Fibroblast of lung (primary cell): ENCODE measurements at regions not wholly inside any gene's neighbourhood (a gene's known extent, or its start where the extent isn't known, plus 50 kb on each side); places are given as distances from the start of the nearest gene placed in this dataset.

Source experiments
- DNase-seq, 2 donors: peaks; one replicate each; pipeline versions ENCODE4 v3.0.0 to v3.0.0-alpha.2; 2010; ENCODE audit warnings: low read depth in 2 of 2
- H2AFZ ChIP-seq: 2 replicates; pipeline ENCODE4 v1.5.1; 2012; ENCODE audit warnings: low read length, control low read depth, inconsistent platforms
- H3K27ac ChIP-seq: 2 replicates; pipeline ENCODE4 v1.5.1; 2011; ENCODE audit warnings: low read length, control low read depth; ENCODE audit not compliant: insufficient read depth
- H3K27me3 ChIP-seq: 2 replicates; pipeline ENCODE4 v1.5.1; 2011; ENCODE audit warnings: mild to moderate bottlenecking, low read length; ENCODE audit not compliant: control insufficient read depth, insufficient read depth
- H3K36me3 ChIP-seq: 2 replicates; pipeline ENCODE4 v1.5.1; 2011; ENCODE audit warnings: low read length; ENCODE audit not compliant: control insufficient read depth, insufficient read depth
- H3K4me1 ChIP-seq: 2 replicates; pipeline ENCODE4 v1.5.1; 2011; ENCODE audit warnings: low read length; ENCODE audit not compliant: control insufficient read depth, insufficient read depth; ENCODE audit errors: extremely low read depth
- H3K4me2 ChIP-seq: 2 replicates; pipeline ENCODE4 v1.5.1; 2011; ENCODE audit warnings: low read length, control low read depth; ENCODE audit not compliant: insufficient read depth; ENCODE audit errors: extremely low read depth
- H3K4me3 ChIP-seq, 4 experiments: fragments of 200-600 bp in 1 of 4; sonication (generic) in 1 of 4; replicated peaks in 1 of 4; 2 replicates each; pipeline ENCODE4 v1.5.1; 2011 to 2016; ENCODE audit warnings: low read length in 4 of 4, low read depth in 3 of 4, mild to moderate bottlenecking in 3 of 4, control low read depth in 2 of 4, inconsistent platforms in 1 of 4, mixed read lengths in 1 of 4; ENCODE audit not compliant: insufficient read depth in 1 of 4; ENCODE audit errors: control extremely low read depth in 1 of 4
- H3K79me2 ChIP-seq: 2 replicates; pipeline ENCODE4 v1.5.1; 2012; ENCODE audit warnings: mild to moderate bottlenecking, low read length, inconsistent platforms; ENCODE audit not compliant: control insufficient read depth, insufficient read depth
- H3K9ac ChIP-seq: 2 replicates; pipeline ENCODE4 v1.5.1; 2011; ENCODE audit warnings: mild to moderate bottlenecking, low read length, control low read depth; ENCODE audit not compliant: insufficient read depth
- H3K9me3 ChIP-seq: 2 replicates; pipeline ENCODE4 v1.5.1; 2012; ENCODE audit warnings: low read depth, low read length; ENCODE audit not compliant: control insufficient read depth, insufficient read depth
- H4K20me1 ChIP-seq: 2 replicates; pipeline ENCODE4 v1.5.1; 2011; ENCODE audit warnings: low read length; ENCODE audit not compliant: control insufficient read depth, insufficient read depth; ENCODE audit errors: extremely low read depth
- EZH2 ChIP-seq: IDR thresholded peaks from 2 replicates; pipeline ENCODE4 v1.5.1; 2012; ENCODE audit warnings: low read length, control low read depth, mild to moderate bottlenecking; ENCODE audit errors: missing control alignments
- TF ChIP-seq, protein P1 (sequence below), 2 donors: IDR thresholded peaks in 1 of 2; conservative IDR thresholded peaks in 1 of 2; 1 replicate in 1 of 2; 2 replicates in 1 of 2; pipeline ENCODE4 v1.5.1; 2011 to 2012; ENCODE audit warnings: low read length in 2 of 2, control low read depth in 1 of 2, inconsistent platforms in 1 of 2, low read depth in 1 of 2, mild to moderate bottlenecking in 1 of 2

DNA sequence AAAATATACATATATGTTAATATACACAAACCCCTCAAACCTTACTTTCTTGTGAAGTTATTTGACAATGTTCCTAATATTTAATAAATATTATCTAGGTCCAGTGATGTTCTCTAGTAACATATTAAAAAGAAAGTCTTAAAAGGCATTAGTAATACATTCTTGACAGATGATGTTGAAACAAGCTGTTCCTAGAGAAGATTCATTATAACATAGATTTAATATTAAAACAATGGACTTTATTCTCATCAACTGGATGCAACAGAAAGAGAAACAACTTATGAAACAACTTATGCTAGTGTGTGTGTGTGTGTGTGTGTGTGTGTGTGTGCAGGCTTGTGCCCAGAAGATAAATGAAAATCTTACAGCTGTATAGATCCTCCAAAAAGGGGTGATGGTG, 68.5 kb upstream of the PLXNA2 start:
- no peaks in the 10 kb centered on the region for H3K36me3 ChIP-seq
- no peak overlapping the region for H3K4me2 ChIP-seq
- H2AFZ ChIP-seq, result no peak overlapping the region
- H3K9ac ChIP-seq, result no peak overlapping the region
- H3K4me3 ChIP-seq, result no peak overlapping the region
- no peaks in the 10 kb centered on the region for H3K4me1 ChIP-seq
- H4K20me1 ChIP-seq, result no peaks in the 10 kb centered on the region
- no peak overlapping the region for H3K27ac ChIP-seq
- H3K9me3 ChIP-seq, result no peaks in the 10 kb centered on the region
- TF ChIP-seq, protein P1, sequence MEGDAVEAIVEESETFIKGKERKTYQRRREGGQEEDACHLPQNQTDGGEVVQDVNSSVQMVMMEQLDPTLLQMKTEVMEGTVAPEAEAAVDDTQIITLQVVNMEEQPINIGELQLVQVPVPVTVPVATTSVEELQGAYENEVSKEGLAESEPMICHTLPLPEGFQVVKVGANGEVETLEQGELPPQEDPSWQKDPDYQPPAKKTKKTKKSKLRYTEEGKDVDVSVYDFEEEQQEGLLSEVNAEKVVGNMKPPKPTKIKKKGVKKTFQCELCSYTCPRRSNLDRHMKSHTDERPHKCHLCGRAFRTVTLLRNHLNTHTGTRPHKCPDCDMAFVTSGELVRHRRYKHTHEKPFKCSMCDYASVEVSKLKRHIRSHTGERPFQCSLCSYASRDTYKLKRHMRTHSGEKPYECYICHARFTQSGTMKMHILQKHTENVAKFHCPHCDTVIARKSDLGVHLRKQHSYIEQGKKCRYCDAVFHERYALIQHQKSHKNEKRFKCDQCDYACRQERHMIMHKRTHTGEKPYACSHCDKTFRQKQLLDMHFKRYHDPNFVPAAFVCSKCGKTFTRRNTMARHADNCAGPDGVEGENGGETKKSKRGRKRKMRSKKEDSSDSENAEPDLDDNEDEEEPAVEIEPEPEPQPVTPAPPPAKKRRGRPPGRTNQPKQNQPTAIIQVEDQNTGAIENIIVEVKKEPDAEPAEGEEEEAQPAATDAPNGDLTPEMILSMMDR (conservative IDR thresholded peaks at IDR 0.05 in 1 of 2, IDR thresholded peaks at IDR 0.05 in 1 of 2; ENCODE audit: low read depth in 1 of 2, low read length in 2 of 2), result no peak
- H3K79me2 ChIP-seq, result no peaks in the 10 kb centered on the region
- no peaks in the 10 kb centered on the region for H3K27me3 ChIP-seq
- DNase-seq, result no peak

DNA sequence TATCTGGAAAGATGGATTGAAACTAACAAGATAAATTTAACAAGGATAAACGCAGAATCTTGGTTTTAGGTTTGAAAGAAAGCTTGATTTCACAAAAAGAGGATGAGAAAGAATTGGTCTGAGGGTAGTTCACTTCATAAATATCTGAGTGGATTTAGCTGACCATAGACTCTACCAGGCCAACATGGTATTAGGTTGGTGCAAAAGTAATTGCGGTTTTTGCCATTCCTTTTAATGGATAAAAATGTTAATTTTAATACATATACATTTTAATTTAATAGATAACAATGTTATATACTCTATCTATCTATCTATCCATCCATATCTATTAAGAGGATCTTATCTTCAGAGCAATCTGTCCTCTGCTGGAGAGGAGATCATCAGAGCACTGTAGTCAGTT, 70.2 kb upstream of the PLXNA2 start:
- DNase-seq, result no peak
- TF ChIP-seq, protein P1 (conservative IDR thresholded peaks at IDR 0.05 in 1 of 2, IDR thresholded peaks at IDR 0.05 in 1 of 2; ENCODE audit: low read depth in 1 of 2, low read length in 2 of 2), result no peak
- no peak for TF ChIP-seq EZH2

DNA sequence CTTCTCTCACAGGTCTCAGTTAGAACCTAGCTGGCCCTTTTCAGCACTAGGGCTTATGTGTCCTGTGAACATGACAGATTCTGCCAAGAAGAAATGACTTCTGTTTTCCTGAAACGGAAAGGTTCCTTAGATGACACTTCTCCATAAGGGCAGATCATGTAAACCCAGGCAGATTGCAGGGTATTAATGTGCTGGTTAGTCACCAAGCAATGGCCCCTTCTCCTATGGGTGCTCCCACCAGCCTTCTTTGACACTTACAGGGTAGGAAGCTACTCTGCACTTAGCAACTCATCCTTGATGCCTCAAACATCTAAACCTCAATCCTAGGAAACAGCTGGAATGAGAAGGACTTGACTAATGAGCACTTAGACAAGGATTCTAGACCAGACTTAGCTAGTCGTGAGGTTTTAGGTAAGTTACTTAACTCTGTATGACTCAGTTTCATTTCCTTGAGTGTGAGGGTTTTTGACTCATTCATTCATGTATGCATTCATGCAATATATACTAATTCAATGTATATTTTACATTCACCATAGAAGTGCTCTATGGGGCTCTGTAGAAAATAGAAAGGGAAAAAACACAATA, 74.1 kb upstream of the PLXNA2 start:
- Histone ChIP-seq H2AFZ (no peak overlapping the region), H3K4me3 (no peak overlapping the region), H3K27me3 (no peaks in the 10 kb centered on the region), H3K36me3 (no peaks in the 10 kb centered on the region), H3K27ac (no peak overlapping the region), H3K4me2 (no peak overlapping the region), H3K9me3 (no peaks in the 10 kb centered on the region), H3K79me2 (no peaks in the 10 kb centered on the region), H3K9ac (no peak overlapping the region), H3K4me1 (no peaks in the 10 kb centered on the region), H4K20me1 (no peaks in the 10 kb centered on the region)
- no peak for TF ChIP-seq EZH2
- TF ChIP-seq, protein P1 (conservative IDR thresholded peaks at IDR 0.05 in 1 of 2, IDR thresholded peaks at IDR 0.05 in 1 of 2; ENCODE audit: low read depth in 1 of 2, low read length in 2 of 2), result no peak
- DNase-seq, result peak in 1 of 2 donors; percentile 1

More for the DNA sequence above, 70.2 kb upstream of the PLXNA2 start:
- no peaks in the 10 kb centered on the region for H3K79me2 ChIP-seq
- H3K9ac ChIP-seq, result no peak overlapping the region
- no peak overlapping the region for H3K4me2 ChIP-seq
- H3K9me3 ChIP-seq, result no peaks in the 10 kb centered on the region
- no peaks in the 10 kb centered on the region for H4K20me1 ChIP-seq
- no peak overlapping the region for H2AFZ ChIP-seq
- no peaks in the 10 kb centered on the region for H3K36me3 ChIP-seq
- H3K4me3 ChIP-seq, result no peak overlapping the region
- H3K4me1 ChIP-seq, result no peaks in the 10 kb centered on the region
- H3K27ac ChIP-seq, result no peak overlapping the region
- no peaks in the 10 kb centered on the region for H3K27me3 ChIP-seq
